Stromal cell of bone marrow (primary cell): ENCODE measurements at regions not wholly inside any gene's neighbourhood (a gene's known extent, or its start where the extent isn't known, plus 50 kb on each side); places are given as distances from the start of the nearest gene placed in this dataset.
A peak's percentile ranks its signal among the peaks of the same experiment; 100 is the strongest.

Source experiments
- DNase-seq: peaks from one replicate; pipeline ENCODE4 v3.0.0-alpha.2; 2012; ENCODE audit warnings: low read depth

- DNase-seq = no peak
Measured at GRCh38 chr6:16078064-16078463, 50.8 kb upstream of the MYLIP start.

DNA sequence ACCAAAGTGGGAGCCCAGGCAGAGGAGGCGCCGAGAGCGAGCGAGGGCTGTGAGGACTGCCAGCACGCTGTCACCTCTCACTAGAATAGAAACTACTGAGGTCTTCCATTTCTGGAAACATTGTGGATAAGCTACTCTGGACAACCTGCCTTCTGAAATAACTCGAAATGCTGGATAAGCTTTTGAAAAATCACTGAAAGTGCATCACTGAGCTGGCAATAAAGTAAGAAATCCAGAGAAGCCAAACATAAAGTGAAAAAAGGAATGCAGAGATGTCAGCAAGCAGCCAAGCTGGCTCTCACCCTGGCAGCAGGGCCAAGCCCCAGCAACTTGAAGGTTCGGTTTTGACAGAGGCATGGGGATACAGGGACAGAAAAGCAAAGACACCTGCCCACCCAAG lies 59.2 kb upstream of the MYLIP start:
- DNase-seq = no peak

- no peak for DNase-seq
Measured at GRCh38 chr6:16069222-16069621, 59.7 kb upstream of the MYLIP start.

- no peak for DNase-seq
Measured at GRCh38 chr6:16067568-16067967, 61.3 kb upstream of the MYLIP start.

- DNase-seq = no peak
Measured at GRCh38 chr6:16064671-16065072, 64.2 kb upstream of the MYLIP start.

- no peak for DNase-seq
Measured at GRCh38 chr6:16063580-16063979, 65.3 kb upstream of the MYLIP start.

DNA sequence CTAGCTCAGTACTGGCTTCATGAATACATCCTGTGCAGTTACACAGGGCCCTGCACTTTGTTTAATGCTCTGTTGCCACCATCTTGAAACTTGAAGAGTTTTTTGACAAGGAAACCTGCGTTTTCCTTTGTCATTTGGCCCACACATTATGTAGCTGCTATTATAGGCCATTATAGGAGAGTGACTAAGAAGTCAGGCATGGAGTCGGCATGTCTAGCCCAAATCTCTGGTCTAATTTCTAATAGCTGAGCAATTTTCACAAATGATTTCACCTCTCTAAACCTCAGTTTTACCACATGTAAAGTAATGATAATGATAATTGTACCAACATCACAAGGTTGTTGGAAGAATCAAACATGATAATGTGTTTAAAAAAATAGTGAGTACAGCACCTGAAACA lies 67.1 kb upstream of the MYLIP start:
- no peak for DNase-seq

DNA sequence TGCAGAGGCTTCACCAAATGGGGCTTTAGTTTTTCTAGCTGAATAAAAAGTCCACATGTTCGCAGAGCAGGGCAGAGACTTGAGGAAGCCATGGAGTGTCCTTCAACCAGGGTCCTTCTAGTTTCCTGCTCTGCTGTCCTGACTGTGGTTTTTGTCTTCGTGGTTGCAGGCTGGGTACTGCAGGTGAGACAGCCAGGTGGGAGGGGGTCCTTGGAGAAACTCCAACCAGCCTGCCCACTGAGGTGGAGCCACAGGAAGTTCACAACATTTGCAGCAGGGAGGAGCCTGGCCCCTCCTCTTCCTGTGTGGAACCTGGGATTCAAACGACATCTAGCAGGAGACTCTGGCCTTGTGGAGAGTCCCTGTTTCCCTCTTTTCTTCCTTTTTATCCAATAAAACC lies 68.8 kb upstream of the MYLIP start:
- no peak for DNase-seq

DNA sequence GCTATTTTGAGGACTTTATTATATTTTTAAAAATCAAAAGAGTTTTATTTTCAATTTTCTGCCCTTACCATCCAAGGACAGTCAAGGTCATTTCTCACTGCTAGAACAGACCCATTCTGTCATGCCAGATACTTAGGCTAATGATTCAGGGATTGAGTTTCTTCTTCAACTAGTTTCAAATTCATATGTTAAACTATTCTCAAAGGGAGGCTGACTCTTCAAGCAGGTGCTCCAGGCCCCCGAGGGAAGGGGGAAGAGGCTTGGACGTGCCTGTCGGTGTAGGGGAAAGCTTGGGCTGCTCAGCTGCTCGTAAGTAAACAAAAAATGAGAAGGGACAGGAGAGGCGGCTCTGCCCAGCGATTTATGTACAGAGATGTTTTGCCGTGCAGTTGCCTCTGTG lies 69.4 kb upstream of the MYLIP start:
- DNase-seq = no peak

DNA sequence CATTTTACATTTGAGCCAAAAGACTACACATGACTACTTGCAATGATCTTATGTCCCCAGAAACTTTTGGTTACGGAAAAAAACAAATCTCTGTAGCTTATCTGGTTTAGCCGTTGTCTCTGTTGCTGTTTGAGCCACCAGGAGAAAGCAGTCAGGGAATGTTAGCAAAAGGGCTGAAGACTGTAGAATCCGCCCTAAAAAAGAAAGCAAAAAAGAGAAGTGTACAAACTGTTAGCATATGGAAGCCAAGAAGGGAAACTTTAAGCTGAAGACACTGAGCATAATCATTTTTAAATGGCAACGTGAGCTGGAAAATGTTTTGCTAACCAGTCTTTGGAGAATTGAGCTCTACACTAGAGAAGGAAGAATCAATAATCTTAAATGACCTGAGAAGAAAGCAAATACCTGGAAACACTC lies 69.9 kb upstream of the MYLIP start:
- DNase-seq = no peak

DNA sequence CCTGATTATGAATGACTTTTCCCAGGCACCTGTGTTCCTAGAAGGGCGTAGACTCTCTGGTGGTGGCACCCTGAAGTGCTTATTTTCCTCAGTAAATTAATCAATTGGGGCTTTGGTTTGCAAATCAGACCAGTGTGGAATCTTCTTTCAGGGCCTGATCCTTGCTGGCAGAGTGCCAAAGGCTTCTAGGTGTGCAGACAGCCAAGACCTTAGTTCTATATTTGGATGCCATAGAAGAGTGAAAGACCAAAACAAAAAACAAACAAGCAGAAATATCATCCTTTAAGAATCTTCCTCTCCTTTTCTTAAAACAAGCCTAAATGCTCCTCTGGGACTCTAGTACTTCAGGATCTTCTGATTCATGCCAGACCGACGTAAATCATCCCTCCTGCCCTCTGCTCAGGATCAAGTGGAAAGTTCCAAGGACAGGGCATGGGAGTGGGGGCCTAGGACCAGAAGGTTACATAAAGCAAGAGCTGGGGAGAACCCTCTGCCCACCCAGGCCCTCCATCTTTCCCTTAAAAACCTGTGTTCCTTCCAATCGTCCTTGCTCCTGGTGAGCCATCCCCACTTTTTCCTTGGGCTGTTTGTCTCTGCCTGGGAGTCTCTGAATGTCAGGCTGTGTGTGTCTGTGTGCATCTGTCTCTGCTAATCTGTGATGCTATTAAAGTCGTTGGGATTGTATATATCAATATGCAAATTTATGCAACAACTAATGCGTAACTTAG lies 70.5 kb upstream of the MYLIP start:
- no peak for DNase-seq

GRCh38 chr6:16057446-16057845 lies 71.4 kb upstream of the MYLIP start:
- no peak for DNase-seq

DNA sequence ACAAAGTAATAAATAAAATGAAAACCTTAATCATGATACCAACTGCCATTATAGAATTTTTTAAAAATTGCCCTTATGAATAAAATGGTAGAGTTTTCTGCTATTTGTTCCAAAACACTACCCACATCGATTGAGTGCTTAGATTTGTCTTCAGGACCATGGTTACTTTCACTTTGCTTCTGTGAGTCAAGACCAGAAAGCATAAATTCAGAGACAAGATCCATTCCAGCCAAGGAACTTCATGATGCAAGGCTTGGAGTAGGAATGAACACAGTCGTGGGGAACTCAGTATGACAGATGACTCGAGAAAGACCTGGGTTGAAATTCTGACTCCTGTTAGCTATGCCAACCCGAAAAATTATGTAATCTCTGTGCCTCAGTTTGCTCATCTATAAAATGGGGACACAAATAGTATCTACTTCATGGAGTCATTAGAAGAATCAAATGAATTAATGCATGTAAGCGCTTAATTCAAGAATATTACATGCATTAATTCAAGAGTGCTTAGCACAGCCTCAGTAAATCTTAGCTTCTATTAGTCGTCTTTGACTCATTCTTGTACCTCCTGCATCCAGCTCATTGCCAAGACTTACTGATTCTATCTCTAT lies 72.5 kb upstream of the MYLIP start:
- DNase-seq = no peak

DNA sequence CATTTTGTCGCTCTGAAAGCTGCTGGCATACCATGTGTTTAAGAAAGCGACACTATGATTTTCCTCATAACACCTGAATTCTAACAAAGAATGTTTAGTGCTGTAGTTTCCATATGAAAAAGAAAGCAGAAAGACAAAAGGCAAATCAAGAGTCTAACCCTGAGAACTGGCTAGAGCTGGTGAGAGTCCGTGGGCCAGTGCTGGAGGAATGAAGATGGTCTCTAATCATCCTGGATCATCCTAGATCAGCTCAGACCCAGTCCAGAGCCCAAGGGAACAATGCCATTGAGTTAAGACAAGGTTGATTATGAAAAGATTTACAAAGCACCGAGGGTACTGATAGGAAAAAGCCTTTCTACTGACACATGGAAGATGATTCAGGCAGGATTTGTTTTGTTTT lies 73.0 kb upstream of the MYLIP start:
- DNase-seq = no peak

DNA sequence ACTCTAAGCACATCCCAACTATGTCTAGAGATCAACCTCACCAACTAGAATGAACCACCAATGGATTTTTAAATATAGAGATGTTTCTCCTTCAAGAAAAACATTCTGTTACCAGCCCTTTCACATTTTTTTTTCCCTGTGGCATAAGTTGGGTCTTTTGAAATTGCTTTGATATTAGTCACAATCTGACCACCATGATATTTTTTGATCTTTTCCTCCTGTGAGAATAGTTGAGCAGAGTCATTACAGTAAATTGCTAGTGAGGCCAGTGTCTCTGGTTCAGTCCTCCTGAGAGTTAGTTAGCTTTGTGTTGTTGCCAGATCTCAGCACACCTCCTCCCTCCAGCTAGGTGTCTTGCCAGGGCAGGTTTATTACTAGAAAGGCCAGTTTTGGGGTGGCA lies 79.7 kb upstream of the MYLIP start:
- peak; percentile 13 for DNase-seq

DNA sequence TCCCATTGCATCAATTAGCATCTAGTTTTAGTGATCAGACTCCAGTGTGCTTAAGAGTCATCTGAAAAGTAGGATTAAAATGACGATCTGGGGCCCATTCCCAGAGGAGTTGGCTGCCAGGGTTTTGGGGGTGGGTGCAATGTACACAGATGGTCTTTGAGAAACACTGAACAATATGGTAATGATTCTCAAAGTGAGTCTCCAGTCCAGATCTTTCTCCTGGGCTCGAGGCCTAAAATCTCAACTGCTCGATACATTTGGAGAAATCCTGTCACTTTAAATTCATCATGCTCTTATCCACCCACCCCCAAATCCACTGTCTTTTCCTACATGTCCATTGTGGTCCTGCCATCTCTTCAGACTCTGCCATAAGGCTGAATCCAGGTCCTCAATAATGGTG lies 80.7 kb upstream of the MYLIP start:
- no peak for DNase-seq

GRCh38 chr6:16047435-16047990 lies 81.4 kb upstream of the MYLIP start:
- DNase-seq = no peak

DNA sequence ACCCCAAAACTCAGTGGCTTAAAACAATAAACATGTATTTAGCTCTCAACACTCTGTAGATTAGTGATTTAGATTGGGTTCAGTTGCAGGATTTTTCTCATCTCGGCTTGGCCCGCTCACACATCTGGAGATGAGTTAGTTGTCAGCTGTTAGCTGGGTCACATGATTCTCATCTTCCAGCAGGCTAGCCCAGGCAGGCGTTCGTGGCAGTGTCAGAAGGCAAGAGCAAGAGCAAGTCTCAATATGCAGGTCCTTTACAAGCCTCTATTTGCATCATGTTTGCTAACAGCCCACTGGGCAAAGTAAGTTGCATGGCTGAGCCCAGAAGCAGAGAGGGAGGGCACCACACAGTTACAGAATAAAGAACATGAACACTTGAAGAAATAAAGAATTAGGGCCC lies 83.6 kb upstream of the MYLIP start:
- no peak for DNase-seq

DNA sequence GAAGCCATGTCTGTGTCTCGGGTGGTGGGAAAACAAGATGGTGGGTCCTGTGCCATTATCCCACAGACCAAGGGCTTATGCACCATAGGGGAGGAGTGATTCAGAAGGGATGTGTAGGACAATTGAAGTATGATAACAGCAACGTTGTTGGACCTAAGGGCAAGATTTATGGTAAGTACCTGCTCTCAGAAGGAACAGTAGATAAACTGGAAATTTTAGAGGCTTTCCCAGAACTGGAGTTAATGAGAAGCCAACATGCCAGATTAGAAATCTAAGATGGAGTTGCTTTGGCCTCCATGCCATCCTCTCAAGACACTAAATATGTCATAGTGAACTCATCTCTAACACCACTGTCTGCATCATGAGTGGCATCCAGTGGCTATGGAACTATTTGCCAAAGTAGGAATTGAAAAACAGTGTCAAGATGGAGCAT lies 84.7 kb upstream of the MYLIP start:
- DNase-seq = no peak

- no peak for DNase-seq
Measured at GRCh38 chr6:16043171-16044135, 85.4 kb upstream of the MYLIP start.

- no peak for DNase-seq
Measured at GRCh38 chr6:16042751-16043150, 86.1 kb upstream of the MYLIP start.

- no peak for DNase-seq
Measured at GRCh38 chr6:16041327-16041726, 87.6 kb upstream of the MYLIP start.

DNA sequence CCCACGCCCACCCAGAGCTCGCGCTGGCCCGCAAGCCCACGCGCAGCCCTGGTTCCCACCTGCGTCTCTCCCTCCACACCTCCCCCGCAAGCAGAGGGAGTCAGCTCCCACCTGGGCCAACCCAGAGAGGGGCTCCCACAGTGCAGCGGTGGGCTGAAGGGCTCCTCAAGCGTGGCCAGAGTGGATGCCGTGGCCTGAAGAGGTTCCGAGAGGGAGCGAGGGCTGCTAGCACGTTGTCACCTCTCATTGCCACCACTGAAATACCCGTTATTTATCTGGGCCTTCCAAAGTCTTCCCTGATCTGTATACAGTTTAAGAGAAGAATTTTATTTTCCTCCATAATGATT lies 88.3 kb upstream of the MYLIP start:
- DNase-seq = no peak
